Lower leg skin (tissue), 3 donors: ENCODE measurements at regions not wholly inside any gene's neighbourhood (a gene's known extent, or its start where the extent isn't known, plus 50 kb on each side); places are given as distances from the start of the nearest gene placed in this dataset.

Experiments
- POLR2A ChIP-seq, 2 donors: fragments of 450-650 bp; IDR thresholded peaks; one replicate each; pipeline ENCODE4 v1.6.1; 2016 to 2017; ENCODE audit warnings: antibody characterized with exemption in 2 of 2, mild to moderate bottlenecking in 1 of 2, moderate library complexity in 1 of 2
- TF ChIP-seq, protein P1 (sequence below), 3 donors: fragments of 450-650 bp; IDR thresholded peaks; one replicate each; pipeline ENCODE4 v1.5.1; 2016; ENCODE audit warnings: antibody characterized with exemption in 3 of 3, mild to moderate bottlenecking in 3 of 3, moderate library complexity in 2 of 3

DNA sequence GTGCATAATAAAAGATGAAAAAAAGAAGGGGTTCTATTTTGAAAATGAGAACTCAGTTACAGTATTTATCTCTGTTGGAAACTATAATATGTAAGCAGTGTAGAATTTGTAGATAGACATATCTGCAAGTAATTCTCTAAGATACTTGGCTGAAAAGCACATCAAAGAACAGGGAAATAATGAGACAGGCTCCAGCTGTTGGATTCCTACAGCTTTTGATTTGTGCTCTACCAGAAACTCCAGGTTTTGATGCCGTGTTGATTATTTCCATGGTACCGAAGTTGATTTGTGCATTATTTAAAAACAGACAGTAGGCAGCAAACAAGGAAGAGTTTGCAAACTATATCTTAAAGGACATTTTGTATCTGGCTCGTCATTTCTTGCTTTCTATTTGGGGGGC, 2098.7 kb upstream of the WWC1 start:
- TF ChIP-seq, protein P1, sequence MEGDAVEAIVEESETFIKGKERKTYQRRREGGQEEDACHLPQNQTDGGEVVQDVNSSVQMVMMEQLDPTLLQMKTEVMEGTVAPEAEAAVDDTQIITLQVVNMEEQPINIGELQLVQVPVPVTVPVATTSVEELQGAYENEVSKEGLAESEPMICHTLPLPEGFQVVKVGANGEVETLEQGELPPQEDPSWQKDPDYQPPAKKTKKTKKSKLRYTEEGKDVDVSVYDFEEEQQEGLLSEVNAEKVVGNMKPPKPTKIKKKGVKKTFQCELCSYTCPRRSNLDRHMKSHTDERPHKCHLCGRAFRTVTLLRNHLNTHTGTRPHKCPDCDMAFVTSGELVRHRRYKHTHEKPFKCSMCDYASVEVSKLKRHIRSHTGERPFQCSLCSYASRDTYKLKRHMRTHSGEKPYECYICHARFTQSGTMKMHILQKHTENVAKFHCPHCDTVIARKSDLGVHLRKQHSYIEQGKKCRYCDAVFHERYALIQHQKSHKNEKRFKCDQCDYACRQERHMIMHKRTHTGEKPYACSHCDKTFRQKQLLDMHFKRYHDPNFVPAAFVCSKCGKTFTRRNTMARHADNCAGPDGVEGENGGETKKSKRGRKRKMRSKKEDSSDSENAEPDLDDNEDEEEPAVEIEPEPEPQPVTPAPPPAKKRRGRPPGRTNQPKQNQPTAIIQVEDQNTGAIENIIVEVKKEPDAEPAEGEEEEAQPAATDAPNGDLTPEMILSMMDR (IDR thresholded peaks at IDR 0.05), result no peak
- TF ChIP-seq POLR2A (IDR thresholded peaks at IDR 0.05), result no peak
